ENCODE measurements at regions not wholly inside any gene's neighbourhood (a gene's known extent, or its start where the extent isn't known, plus 50 kb on each side); places are given as distances from the start of the nearest gene placed in this dataset.

- DNase-seq (ENCODE audit: low read depth, low spot score), result no peak
- H3K9me3 ChIP-seq (ENCODE audit: control insufficient read depth, insufficient read depth, low read depth, low read length), result no peaks in the 10 kb centered on the region
- BruUV-seq (replicated peaks), result no TSS peak
- in situ Hi-C loops (cut with HindIII; ENCODE audit: low pct_unique_long_range_greater_than_20kb, low sequenced_read_pairs) (no loop called here), intact Hi-C loops (cut with micrococcal nuclease; ENCODE audit: unreplicated experiment) (no loop called here)
- POLR2A ChIA-PET, result no interaction called here
- no peak for ATAC-seq
- H3K4me1 ChIP-seq (ENCODE audit: control insufficient read depth, insufficient read depth, low read length), result no peaks in the 10 kb centered on the region
- no peak overlapping the region for H3K4me3 ChIP-seq (ENCODE audit: low read depth in 2 of 2, low read length in 2 of 2)
- H3K27ac ChIP-seq (ENCODE audit: low read length), result no peak overlapping the region
- H3K27me3 ChIP-seq (ENCODE audit: control insufficient read depth, insufficient read depth, low read length), result no peaks in the 10 kb centered on the region
- no peak for TF ChIP-seq TCF7L2 (IDR thresholded peaks at IDR 0.05; ENCODE audit: low read depth, low read length)
- no peak for TF ChIP-seq POLR2AphosphoS5 (IDR thresholded peaks at IDR 0.05; ENCODE audit: low read depth, low read length)
- TF ChIP-seq CTCF (IDR thresholded peaks at IDR 0.05), result no peak
- TF ChIP-seq REST (IDR thresholded peaks at IDR 0.05; ENCODE audit: insufficient read depth in 1 of 2, low read depth in 2 of 2, low read length in 1 of 2), result no peak
- no peak for TF ChIP-seq SIN3A (IDR thresholded peaks at IDR 0.05; ENCODE audit: borderline replicate concordance, insufficient read depth, low read depth, low read length)
- no peaks in the 10 kb centered on the region for H3K36me3 ChIP-seq (ENCODE audit: control insufficient read depth, insufficient read depth, low read length)
- CTCF ChIA-PET, result no interaction called here
Measured at GRCh38 chr18:45207328-45207727, 407.9 kb upstream of the SLC14A2 start.

- TF ChIP-seq REST (IDR thresholded peaks at IDR 0.05; ENCODE audit: insufficient read depth in 1 of 2, low read depth in 2 of 2, low read length in 1 of 2) (no peak), TCF7L2 (IDR thresholded peaks at IDR 0.05; ENCODE audit: low read depth, low read length) (no peak), SIN3A (IDR thresholded peaks at IDR 0.05; ENCODE audit: borderline replicate concordance, insufficient read depth, low read depth, low read length) (no peak), CTCF (IDR thresholded peaks at IDR 0.05) (no peak), POLR2AphosphoS5 (IDR thresholded peaks at IDR 0.05; ENCODE audit: low read depth, low read length) (no peak)
- intact Hi-C loops (cut with micrococcal nuclease; ENCODE audit: unreplicated experiment), result no loop called here
- Histone ChIP-seq H3K4me3 (ENCODE audit: low read depth in 2 of 2, low read length in 2 of 2) (no peak overlapping the region), H3K36me3 (ENCODE audit: control insufficient read depth, insufficient read depth, low read length) (no peaks in the 10 kb centered on the region), H3K27ac (ENCODE audit: low read length) (no peak overlapping the region), H3K9me3 (ENCODE audit: control insufficient read depth, insufficient read depth, low read depth, low read length) (no peaks in the 10 kb centered on the region), H3K4me1 (ENCODE audit: control insufficient read depth, insufficient read depth, low read length) (no peaks in the 10 kb centered on the region), H3K27me3 (ENCODE audit: control insufficient read depth, insufficient read depth, low read length) (no peaks in the 10 kb centered on the region)
- ATAC-seq (no peak), DNase-seq (ENCODE audit: low read depth, low spot score) (no peak)
- no TSS peak for BruUV-seq (replicated peaks)
- ChIA-PET CTCF (no interaction called here), POLR2A (no interaction called here)
- in situ Hi-C loops (cut with HindIII; ENCODE audit: low pct_unique_long_range_greater_than_20kb, low sequenced_read_pairs), result no loop called here
Measured at GRCh38 chr18:45208164-45208563, 407.1 kb upstream of the SLC14A2 start.

All from Panc1 (cell line).